Kidney (tissue), 13 donors: ENCODE measurements at regions not wholly inside any gene's neighbourhood (a gene's known extent, or its start where the extent isn't known, plus 50 kb on each side); places are given as distances from the start of the nearest gene placed in this dataset.

Experiments used
- DNase-seq, 5 donors: peaks; one replicate each; pipeline ENCODE4 v3.0.0-alpha.2; 2013 to 2020
- FAIRE-seq: peaks from 2 replicates; lab custom pipeline; 2012; peaks lifted over from hg19 to GRCh38; lab: Jason Lieb, UNC
- H3K27ac ChIP-seq, 2 donors: one replicate each; pipeline ENCODE4 v1.7.0; 2013; ENCODE audit warnings: low read depth in 2 of 2, low read length in 2 of 2, inconsistent platforms in 1 of 2
- H3K27me3 ChIP-seq: one replicate; pipeline ENCODE4 v1.7.1; 2013; ENCODE audit warnings: low read length, inconsistent platforms; ENCODE audit not compliant: control insufficient read depth, insufficient read depth
- H3K36me3 ChIP-seq, 3 donors: one replicate each; pipeline versions ENCODE4 v1.7.0 to v1.7.1; 2013; ENCODE audit warnings: low read length in 3 of 3, control low read depth in 1 of 3, inconsistent platforms in 1 of 3; ENCODE audit not compliant: insufficient read depth in 3 of 3, control insufficient read depth in 2 of 3
- H3K4me1 ChIP-seq, 3 donors: one replicate each; pipeline versions ENCODE4 v1.7.0 to v1.7.1; 2013; ENCODE audit warnings: low read length in 3 of 3, inconsistent platforms in 1 of 3, low read depth in 1 of 3; ENCODE audit not compliant: control insufficient read depth in 2 of 3, insufficient read depth in 2 of 3
- H3K4me3 ChIP-seq, 3 donors: one replicate each; pipeline versions ENCODE4 v1.7.0 to v1.8.1; 2013; ENCODE audit warnings: low read length in 3 of 3, control low read depth in 1 of 3, inconsistent platforms in 1 of 3
- H3K9ac ChIP-seq, 3 donors: one replicate each; pipeline versions ENCODE4 v1.7.0 to v1.7.1; 2013; ENCODE audit warnings: low read length in 3 of 3, control low read depth in 1 of 3, inconsistent platforms in 1 of 3
- H3K9me3 ChIP-seq, 3 donors: one replicate each; pipeline versions ENCODE4 v1.7.0 to v1.7.1; 2013; ENCODE audit warnings: low read length in 3 of 3, control low read depth in 1 of 3, inconsistent platforms in 1 of 3; ENCODE audit not compliant: control insufficient read depth in 2 of 3, insufficient read depth in 1 of 3
- intact Hi-C: fragments of 100-400 bp; cut with DNase I; formaldehyde crosslinking; loops from one replicate; pipeline ENCODE4 v1.11.1; 2022
- TF ChIP-seq, protein P1 (sequence below): IDR thresholded peaks from 3 replicates; pipeline ENCODE4 v1.5.1; 2012; ENCODE audit warnings: mild to moderate bottlenecking, moderate library complexity, borderline replicate concordance; ENCODE audit not compliant: insufficient read depth; ENCODE audit errors: extremely low read depth
- donor health status: control.
- donor health status: control.
- donor health status: control.
- donor health status: control.
- donor health status: control.
- donor health status: DM: yes; HTN: yes; CAD: no.
- donor health status: Normal renal cell carcinoma (clear cell type).

DNA sequence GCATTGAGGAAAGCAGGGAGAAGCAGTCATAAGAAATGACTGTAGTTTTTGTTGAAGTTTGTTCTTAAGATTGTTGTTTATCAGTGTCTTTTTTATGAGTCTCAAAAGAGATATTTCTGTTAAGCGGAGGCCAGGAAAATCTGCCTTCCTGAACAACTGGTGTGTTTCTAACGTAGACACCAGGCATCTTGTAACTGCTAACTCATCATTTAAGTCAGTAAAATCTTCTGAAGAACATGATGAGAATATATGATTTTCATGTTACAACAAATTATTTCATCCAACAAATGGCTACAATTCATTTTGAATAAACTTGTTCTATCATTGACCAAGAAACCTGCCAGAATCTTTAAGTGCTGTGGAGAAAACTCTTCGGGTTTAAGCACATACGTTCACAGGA lies 84.0 kb downstream of the RPS12 start:
- FAIRE-seq (no peak), DNase-seq (no peak)
- Histone ChIP-seq H3K27ac (no peak overlapping the region), H3K9me3 (no peaks in the 10 kb centered on the region), H3K27me3 (no peaks in the 10 kb centered on the region), H3K9ac (no peak overlapping the region), H3K4me1 (no peaks in the 10 kb centered on the region), H3K36me3 (no peaks in the 10 kb centered on the region), H3K4me3 (no peak overlapping the region)
- intact Hi-C loops: no loop called here
- TF ChIP-seq, protein P1, sequence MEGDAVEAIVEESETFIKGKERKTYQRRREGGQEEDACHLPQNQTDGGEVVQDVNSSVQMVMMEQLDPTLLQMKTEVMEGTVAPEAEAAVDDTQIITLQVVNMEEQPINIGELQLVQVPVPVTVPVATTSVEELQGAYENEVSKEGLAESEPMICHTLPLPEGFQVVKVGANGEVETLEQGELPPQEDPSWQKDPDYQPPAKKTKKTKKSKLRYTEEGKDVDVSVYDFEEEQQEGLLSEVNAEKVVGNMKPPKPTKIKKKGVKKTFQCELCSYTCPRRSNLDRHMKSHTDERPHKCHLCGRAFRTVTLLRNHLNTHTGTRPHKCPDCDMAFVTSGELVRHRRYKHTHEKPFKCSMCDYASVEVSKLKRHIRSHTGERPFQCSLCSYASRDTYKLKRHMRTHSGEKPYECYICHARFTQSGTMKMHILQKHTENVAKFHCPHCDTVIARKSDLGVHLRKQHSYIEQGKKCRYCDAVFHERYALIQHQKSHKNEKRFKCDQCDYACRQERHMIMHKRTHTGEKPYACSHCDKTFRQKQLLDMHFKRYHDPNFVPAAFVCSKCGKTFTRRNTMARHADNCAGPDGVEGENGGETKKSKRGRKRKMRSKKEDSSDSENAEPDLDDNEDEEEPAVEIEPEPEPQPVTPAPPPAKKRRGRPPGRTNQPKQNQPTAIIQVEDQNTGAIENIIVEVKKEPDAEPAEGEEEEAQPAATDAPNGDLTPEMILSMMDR: no peak

GRCh38 chr6:132900849-132901248 lies 86.5 kb downstream of the RPS12 start:
- TF ChIP-seq, protein P1: no peak
- no peak for FAIRE-seq
- Histone ChIP-seq H3K9ac (no peak overlapping the region), H3K36me3 (no peaks in the 10 kb centered on the region), H3K4me3 (no peak overlapping the region), H3K27ac (no peak overlapping the region), H3K9me3 (no peaks in the 10 kb centered on the region), H3K4me1 (no peaks in the 10 kb centered on the region), H3K27me3 (no peaks in the 10 kb centered on the region)
- intact Hi-C loops: no loop called here
- DNase-seq: no peak

- intact Hi-C loops: no loop called here
- Histone ChIP-seq H3K9me3 (no peaks in the 10 kb centered on the region), H3K27me3 (no peaks in the 10 kb centered on the region), H3K27ac (no peak overlapping the region), H3K4me3 (no peak overlapping the region), H3K4me1 (no peaks in the 10 kb centered on the region), H3K36me3 (no peaks in the 10 kb centered on the region), H3K9ac (no peak overlapping the region)
- TF ChIP-seq, protein P1: no peak
- FAIRE-seq (no peak), DNase-seq (no peak)
Measured at GRCh38 chr6:132902901-132903300, 88.5 kb downstream of the RPS12 start.

- Histone ChIP-seq H3K27me3 (no peaks in the 10 kb centered on the region), H3K9ac (no peak overlapping the region), H3K4me1 (no peaks in the 10 kb centered on the region), H3K4me3 (no peak overlapping the region), H3K9me3 (no peaks in the 10 kb centered on the region), H3K36me3 (no peaks in the 10 kb centered on the region), H3K27ac (no peak overlapping the region)
- TF ChIP-seq, protein P1: no peak
- intact Hi-C loops: no loop called here
- DNase-seq (no peak), FAIRE-seq (no peak)
Measured at GRCh38 chr6:132907231-132907630, 92.9 kb downstream of the RPS12 start.
